ENCODE measurements at regions not wholly inside any gene's neighbourhood (a gene's known extent, or its start where the extent isn't known, plus 50 kb on each side); places are given as distances from the start of the nearest gene placed in this dataset.

GRCh38 chr6:147868427-147869190 lies 360.1 kb downstream of the SAMD5 start (continued):
- no peak for TF ChIP-seq CTCF (IDR thresholded peaks at IDR 0.05; ENCODE audit: control extremely low read depth in 1 of 3, insufficient read depth in 1 of 3, low read depth in 1 of 3, low read length in 3 of 3)
- TF ChIP-seq BCL11A (IDR thresholded peaks at IDR 0.05; ENCODE audit: low read depth in 2 of 2, low read length in 2 of 2) = no peak
- no peak for TF ChIP-seq BRCA1 (IDR thresholded peaks at IDR 0.05; ENCODE audit: low read depth, low read length)
- TF ChIP-seq TBP (IDR thresholded peaks at IDR 0.05; ENCODE audit: low read depth, low read length) = no peak
- TF ChIP-seq MAX (IDR thresholded peaks at IDR 0.05) = no peak
- no peak for TF ChIP-seq TEAD4 (IDR thresholded peaks at IDR 0.05; ENCODE audit: low read depth, low read length)
- TF ChIP-seq POLR2AphosphoS5 (IDR thresholded peaks at IDR 0.05; ENCODE audit: low read depth, low read length) = no peak

All from H1 (cell line).